ENCODE measurements at regions not wholly inside any gene's neighbourhood (a gene's known extent, or its start where the extent isn't known, plus 50 kb on each side); places are given as distances from the start of the nearest gene placed in this dataset.

DNA sequence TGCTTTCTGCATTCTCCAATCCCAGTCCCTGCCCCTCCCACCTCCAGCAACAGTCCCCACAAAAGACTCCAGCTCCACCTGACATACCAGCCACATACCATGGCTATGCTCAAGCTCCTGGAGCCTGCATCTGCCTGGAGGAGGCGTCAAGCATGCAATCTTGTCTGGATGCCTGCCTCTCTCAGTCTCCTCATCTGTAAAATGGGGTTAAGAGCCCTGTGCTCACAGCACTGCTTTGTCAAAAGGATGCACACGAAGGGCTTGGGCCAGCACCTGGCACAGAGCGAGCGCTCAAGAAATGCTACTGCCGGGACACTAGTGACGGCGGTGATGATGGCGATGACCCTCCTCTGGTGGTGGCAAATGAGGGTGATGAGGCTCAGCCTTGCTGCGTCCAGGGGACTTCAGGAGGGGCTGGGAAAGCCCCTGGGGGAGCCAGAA is 202.9 kb upstream of the IER5L start:
- 93 to 95% methylated on average over 9 of the region's 9 CpGs for WGBS, 2 donors
- intact Hi-C loops (cut with DNase I; ENCODE audit: low total_unique reads), result no loop called here
- no peak for DNase-seq (ENCODE audit: low spot score in 2 of 2)
- TF ChIP-seq CTCF (IDR thresholded peaks at IDR 0.05) (no peak), POLR2A (IDR thresholded peaks at IDR 0.05) (no peak)
- H3K4me3 ChIP-seq (ENCODE audit: low read depth, poor library complexity, severe bottlenecking), result no peak overlapping the region

DNA sequence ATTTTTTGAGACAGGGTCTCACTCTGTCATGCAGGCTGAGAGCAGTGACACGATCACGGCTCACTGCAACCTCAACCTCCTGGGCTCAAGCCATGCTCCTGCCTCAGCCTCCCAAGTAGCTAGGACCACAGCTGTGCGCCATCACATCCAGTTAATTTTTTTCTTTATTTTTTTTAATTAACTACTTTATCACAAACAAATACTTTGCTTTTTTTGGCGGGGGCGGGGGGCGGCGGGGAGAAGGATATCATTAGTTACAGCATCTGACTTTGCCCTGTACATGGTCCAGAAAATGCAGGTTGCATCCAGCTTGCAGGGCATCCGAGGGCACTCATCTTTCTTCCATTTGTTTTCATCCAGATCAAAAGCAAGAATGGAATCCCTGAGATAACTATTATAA is 201.8 kb upstream of the IER5L start:
- intact Hi-C loops (cut with DNase I; ENCODE audit: low total_unique reads), result no loop called here
- DNase-seq (ENCODE audit: low spot score in 2 of 2), result no peak
- TF ChIP-seq CTCF (IDR thresholded peaks at IDR 0.05), result no peak
- 84 to 89% methylated on average over 8 of the region's 8 CpGs for WGBS, 2 donors
- no peak overlapping the region for H3K4me3 ChIP-seq (ENCODE audit: low read depth, poor library complexity, severe bottlenecking)

DNA sequence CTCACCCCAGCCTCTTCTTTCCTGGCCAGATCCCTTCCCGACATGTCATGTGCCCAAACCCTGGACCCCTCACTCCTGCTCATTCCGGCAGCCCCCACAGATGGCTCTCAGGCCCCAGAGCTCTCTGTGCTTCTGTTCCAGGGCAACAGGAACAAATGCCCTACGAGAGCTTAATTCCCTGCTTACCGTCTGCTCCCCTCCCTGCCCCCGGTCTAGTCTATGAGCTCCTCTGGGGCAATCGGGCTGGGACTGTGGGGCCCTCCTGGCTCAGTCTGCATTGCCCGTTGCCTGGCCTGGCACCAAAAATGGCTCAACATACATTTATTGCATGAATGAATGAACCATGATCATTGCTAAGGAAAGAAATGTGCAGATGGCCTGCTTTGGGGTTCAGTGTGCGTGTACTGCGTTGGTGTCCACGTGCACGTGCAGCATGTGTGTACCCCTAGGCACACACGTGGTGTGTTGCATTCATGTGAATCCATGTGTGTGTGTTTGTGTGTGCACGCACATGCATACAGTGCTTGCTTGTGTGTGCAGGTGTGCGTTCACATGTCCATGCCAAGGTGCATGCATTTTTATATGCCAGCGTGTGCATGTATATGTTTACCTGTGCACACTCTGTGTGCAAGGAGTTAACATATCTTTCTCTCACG is 201.2 kb upstream of the IER5L start:
- DNase-seq (ENCODE audit: low spot score in 2 of 2), result no peak
- intact Hi-C loops (cut with DNase I; ENCODE audit: low total_unique reads), result no loop called here
- WGBS, 2 donors, result 84 to 89% methylated on average over 16 of the region's 16 CpGs
- no peak overlapping the region for H3K4me3 ChIP-seq (ENCODE audit: low read depth, poor library complexity, severe bottlenecking)
- TF ChIP-seq CTCF (IDR thresholded peaks at IDR 0.05), result no peak
- TF ChIP-seq POLR2A (IDR thresholded peaks at IDR 0.05), result no peak

DNA sequence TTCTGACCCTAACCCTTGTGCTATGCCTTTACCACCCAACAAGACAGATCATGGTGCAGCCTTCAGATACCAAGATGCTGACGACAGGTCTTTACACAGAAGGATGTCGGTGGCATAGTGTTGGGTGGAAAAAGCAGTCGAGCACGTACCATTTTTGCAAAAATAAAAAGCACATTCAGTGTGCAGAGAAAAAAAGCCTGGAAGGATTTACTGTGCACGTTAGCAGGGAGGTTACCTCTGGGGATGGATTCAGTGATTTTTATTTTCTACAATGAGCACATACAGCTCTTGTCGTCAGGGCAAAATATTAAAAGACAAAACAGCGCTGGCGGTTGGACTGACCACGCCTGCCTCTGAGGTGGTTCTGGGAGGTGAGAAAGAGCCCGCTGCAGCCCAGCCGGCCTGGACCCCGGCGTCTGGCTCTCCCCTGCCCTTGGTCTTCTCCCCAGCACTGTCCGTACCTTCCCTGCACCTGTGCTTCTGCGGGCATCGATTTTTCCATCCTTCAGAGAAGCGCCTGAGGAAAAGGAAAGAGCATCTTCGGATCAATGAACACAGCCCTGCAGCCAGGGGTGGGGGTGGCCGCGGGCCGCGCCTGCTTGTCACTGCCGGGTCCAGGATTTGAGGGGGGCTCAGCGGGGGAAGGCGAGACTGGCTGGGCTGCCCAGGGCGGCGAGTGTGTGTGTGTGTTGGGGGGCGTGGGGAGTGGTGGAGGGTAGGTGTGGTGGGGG is 200.0 kb upstream of the IER5L start:
- WGBS, 2 donors, result 71 to 73% methylated on average over 28 of the region's 28 CpGs
- no peak overlapping the region for H3K4me3 ChIP-seq (ENCODE audit: low read depth, poor library complexity, severe bottlenecking)
- intact Hi-C loops (cut with DNase I; ENCODE audit: low total_unique reads), result no loop called here
- TF ChIP-seq POLR2A (IDR thresholded peaks at IDR 0.05) (no peak), CTCF (IDR thresholded peaks at IDR 0.05) (no peak)
- DNase-seq (ENCODE audit: low spot score in 2 of 2), result no peak

DNA sequence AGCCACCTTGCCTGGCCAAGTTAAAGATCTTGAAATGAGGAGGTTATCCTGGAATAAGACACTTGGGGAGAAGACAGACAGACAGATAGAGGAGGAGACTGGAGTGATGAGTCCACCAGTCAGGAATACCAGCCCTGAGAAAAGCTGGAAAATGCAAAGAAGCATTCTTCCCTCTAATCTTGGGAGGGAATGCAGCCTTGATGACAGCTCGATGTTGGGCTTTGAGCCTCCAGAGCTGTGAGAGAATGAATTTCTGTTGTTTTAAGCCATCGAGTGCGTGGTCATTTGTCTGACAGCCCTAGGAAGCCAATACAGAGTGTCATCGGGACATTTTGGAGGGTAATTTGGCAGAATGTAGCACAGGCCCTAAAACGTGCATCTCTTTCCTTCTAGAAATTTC is 199.1 kb upstream of the IER5L start:
- no peak overlapping the region for H3K4me3 ChIP-seq (ENCODE audit: low read depth, poor library complexity, severe bottlenecking)
- TF ChIP-seq CTCF (IDR thresholded peaks at IDR 0.05) (no peak), POLR2A (IDR thresholded peaks at IDR 0.05) (no peak)
- intact Hi-C loops (cut with DNase I; ENCODE audit: low total_unique reads), result no loop called here
- DNase-seq (ENCODE audit: low spot score in 2 of 2), result no peak
- 78 to 87% methylated on average over 5 of the region's 5 CpGs for WGBS, 2 donors
